HEK293 (cell line): ENCODE measurements at regions not wholly inside any gene's neighbourhood (a gene's known extent, or its start where the extent isn't known, plus 50 kb on each side); places are given as distances from the start of the nearest gene placed in this dataset.

Source experiments
- CTCF ChIA-PET: fragments of 350-600 bp; formaldehyde crosslinking; extraction: SDS; loops from one replicate; lab custom pipeline; 2021; ENCODE audit warnings: antibody characterized with exemption; lab: Yijun Ruan, JAX
- POLR2A ChIA-PET: fragments of 300-600 bp; formaldehyde crosslinking; extraction: SDS; loops from one replicate; lab custom pipeline; 2020; ENCODE audit warnings: antibody characterized with exemption, inconsistent platforms; lab: Yijun Ruan, JAX
- H3K27ac ChIP-seq: fragments of 200-500 bp; sonication (Bioruptor generic); 2 replicates; pipeline ENCODE4 v1.5.1; 2014; ENCODE audit warnings: low read depth, low read length, control low read depth, inconsistent platforms; ENCODE audit errors: extremely low read depth
- H3K36me3 ChIP-seq, 2 experiments: fragments of 200-500 bp in 1 of 2; sonication (Bioruptor generic) in 1 of 2; 1 replicate in 1 of 2; 2 replicates in 1 of 2; pipeline ENCODE4 v1.5.1; 2014 to 2017; ENCODE audit warnings: inconsistent platforms in 2 of 2, low read length in 2 of 2; ENCODE audit not compliant: control insufficient read depth in 2 of 2, insufficient read depth in 1 of 2
- H3K4me1 ChIP-seq: fragments of 200-500 bp; sonication (Bioruptor generic); 2 replicates; pipeline ENCODE4 v1.5.1; 2014; ENCODE audit warnings: mild to moderate bottlenecking, low read length, inconsistent platforms; ENCODE audit not compliant: control insufficient read depth, insufficient read depth
- H3K4me3 ChIP-seq: 2 replicates; pipeline ENCODE4 v1.5.1; 2011; ENCODE audit warnings: low read depth, mild to moderate bottlenecking, control low read depth, low read length, moderate library complexity
- H3K9me3 ChIP-seq: fragments of 200-500 bp; sonication (Bioruptor generic); 2 replicates; pipeline ENCODE4 v1.5.1; 2014; ENCODE audit warnings: low read depth, low read length, inconsistent platforms; ENCODE audit not compliant: control insufficient read depth, insufficient read depth
- PRDM10 ChIP-seq: fragments of 450-650 bp; formaldehyde crosslinking; IDR thresholded peaks from 2 replicates; pipeline ENCODE4 v1.5.1; 2016; ENCODE audit warnings: missing biosample characterization, missing genetic modification characterization
- REPIN1 ChIP-seq: fragments of 450-650 bp; formaldehyde crosslinking; IDR thresholded peaks from 2 replicates; pipeline ENCODE4 v1.5.1; 2017; ENCODE audit warnings: missing biosample characterization, missing genetic modification characterization, low read depth
- TCF7L2 ChIP-seq: IDR thresholded peaks from 2 replicates; pipeline ENCODE4 v1.6.1; 2011; ENCODE audit warnings: low read depth, mild to moderate bottlenecking, inconsistent platforms, low read length, moderate library complexity, borderline replicate concordance
- ZBTB20 ChIP-seq: fragments of 450-650 bp; formaldehyde crosslinking; IDR thresholded peaks from 2 replicates; pipeline ENCODE4 v1.5.1; 2016; ENCODE audit warnings: missing biosample characterization, missing genetic modification characterization
- ZNF214 ChIP-seq: fragments of 450-650 bp; formaldehyde crosslinking; IDR thresholded peaks from 2 replicates; pipeline ENCODE4 v1.5.1; 2017; ENCODE audit warnings: missing biosample characterization, mild to moderate bottlenecking, missing genetic modification characterization, borderline replicate concordance
- ZNF239 ChIP-seq: fragments of 450-650 bp; formaldehyde crosslinking; IDR thresholded peaks from 2 replicates; pipeline ENCODE4 v1.5.1; 2016; ENCODE audit warnings: missing biosample characterization, missing genetic modification characterization
- ZNF423 ChIP-seq: fragments of 450-650 bp; formaldehyde crosslinking; IDR thresholded peaks from 2 replicates; pipeline ENCODE4 v1.5.1; 2016; ENCODE audit warnings: missing biosample characterization, missing genetic modification characterization
- ZNF521 ChIP-seq: fragments of 450-650 bp; formaldehyde crosslinking; IDR thresholded peaks from 2 replicates; pipeline ENCODE4 v1.5.1; 2017; ENCODE audit warnings: missing biosample characterization, mild to moderate bottlenecking, missing genetic modification characterization
- ZNF544 ChIP-seq: fragments of 450-650 bp; formaldehyde crosslinking; IDR thresholded peaks from 2 replicates; pipeline ENCODE4 v1.5.0; 2017; ENCODE audit warnings: missing biosample characterization, missing genetic modification characterization
- ZNF549 ChIP-seq: fragments of 450-650 bp; IDR thresholded peaks from 2 replicates; pipeline ENCODE4 v1.5.1; 2018; ENCODE audit warnings: missing biosample characterization, missing genetic modification characterization, mild to moderate bottlenecking, inconsistent platforms, moderate library complexity
- ZNF560 ChIP-seq: fragments of 450-650 bp; formaldehyde crosslinking; IDR thresholded peaks from 2 replicates; pipeline ENCODE4 v1.5.1; 2017; ENCODE audit warnings: missing biosample characterization, missing genetic modification characterization, borderline replicate concordance
- ZNF585B ChIP-seq: fragments of 450-650 bp; formaldehyde crosslinking; IDR thresholded peaks from 2 replicates; pipeline ENCODE4 v1.5.1; 2016; ENCODE audit warnings: missing biosample characterization, missing genetic modification characterization
- ZNF624 ChIP-seq: fragments of 450-650 bp; formaldehyde crosslinking; IDR thresholded peaks from 2 replicates; pipeline ENCODE4 v1.5.1; 2017; ENCODE audit warnings: missing biosample characterization, missing genetic modification characterization
- ZNF654 ChIP-seq: fragments of 450-650 bp; formaldehyde crosslinking; IDR thresholded peaks from 2 replicates; pipeline ENCODE4 v1.5.1; 2016; ENCODE audit warnings: low read depth, missing biosample characterization, missing genetic modification characterization
- ZNF776 ChIP-seq: fragments of 450-650 bp; formaldehyde crosslinking; IDR thresholded peaks from 2 replicates; pipeline ENCODE4 v1.5.0; 2017; ENCODE audit warnings: missing biosample characterization, missing genetic modification characterization, borderline replicate concordance
- ZNF777 ChIP-seq: fragments of 450-650 bp; formaldehyde crosslinking; IDR thresholded peaks from 2 replicates; pipeline ENCODE4 v1.5.1; 2017; ENCODE audit warnings: missing biosample characterization, missing genetic modification characterization, borderline replicate concordance
- TF ChIP-seq, protein P1 (sequence below): fragments of 450-650 bp; formaldehyde crosslinking; IDR thresholded peaks from 2 replicates; pipeline ENCODE4 v1.5.1; 2017; ENCODE audit warnings: missing biosample characterization, missing genetic modification characterization
- TF ChIP-seq, protein P2 (sequence below): fragments of 450-650 bp; formaldehyde crosslinking; IDR thresholded peaks from 2 replicates; pipeline ENCODE4 v1.5.1; 2016; ENCODE audit warnings: missing biosample characterization, missing genetic modification characterization, borderline replicate concordance
- TF ChIP-seq, protein P3 (sequence below): fragments of 450-650 bp; formaldehyde crosslinking; IDR thresholded peaks from 2 replicates; pipeline ENCODE4 v1.5.1; 2016; ENCODE audit warnings: missing biosample characterization, missing genetic modification characterization

DNA sequence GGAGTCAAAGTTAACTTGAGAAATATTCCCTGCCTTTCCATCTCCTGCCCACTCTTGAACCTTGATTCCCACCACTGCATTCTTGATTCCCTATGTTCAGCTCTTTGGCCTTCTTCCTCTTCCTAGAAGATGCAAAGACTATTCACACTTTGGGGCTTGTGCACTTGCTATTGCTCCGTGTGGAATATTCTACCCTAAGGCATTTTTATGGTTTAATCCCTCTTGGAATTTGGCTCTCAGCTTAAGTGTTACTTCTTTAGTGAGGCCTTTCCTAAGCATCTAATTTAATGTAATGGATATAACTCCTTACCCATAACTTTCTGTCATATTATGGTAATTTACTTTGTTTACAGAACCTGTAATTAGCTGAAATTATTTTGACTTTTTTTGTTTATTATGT, 318.9 kb upstream of the COL8A1 start:
- no peak overlapping the region for H3K4me3 ChIP-seq
- no peak overlapping the region for H3K27ac ChIP-seq
- H3K4me1 ChIP-seq: no peaks in the 10 kb centered on the region; the same call in 1 of the 2 replicates
- H3K9me3 ChIP-seq: no peaks in the 10 kb centered on the region
- TF ChIP-seq ZBTB20 (tag by site-specific recombination): no peak
- TF ChIP-seq ZNF521 (tag by site-specific recombination): no peak
- no peak for TF ChIP-seq ZNF423 (tag by site-specific recombination)
- no peak for TF ChIP-seq REPIN1 (tag by site-specific recombination)
- POLR2A ChIA-PET: no interaction called here
- CTCF ChIA-PET: no interaction called here
- no peaks in the 10 kb centered on the region for H3K36me3 ChIP-seq

GRCh38 chr3:99317201-99317600, 321.2 kb upstream of the COL8A1 start:
- CTCF ChIA-PET: interaction anchor here (0.5 kb wide), 1 partner anchor 12 kb away, joined by 3 read pairs; no protein-coding TSS in a partner anchor
- POLR2A ChIA-PET: no interaction called here
- Histone ChIP-seq H3K9me3 (no peaks in the 10 kb centered on the region), H3K4me1 (no peaks in the 10 kb centered on the region), H3K27ac (no peak overlapping the region), H3K4me3 (no peak overlapping the region), H3K36me3 (no peaks in the 10 kb centered on the region)
- TF ChIP-seq ZNF624 (tag by site-specific recombination) (no peak), ZNF654 (tag by site-specific recombination) (no peak), PRDM10 (tag by site-specific recombination) (no peak), ZNF776 (tag by site-specific recombination) (no peak), ZNF214 (tag by site-specific recombination) (no peak), ZNF549 (tag by site-specific recombination) (no peak), TCF7L2 (no peak), ZNF239 (tag by site-specific recombination) (no peak), ZNF585B (tag by site-specific recombination) (no peak), ZNF560 (tag by site-specific recombination) (no peak), ZNF544 (no peak), ZNF777 (tag by site-specific recombination) (no peak)
- TF ChIP-seq, protein P1, sequence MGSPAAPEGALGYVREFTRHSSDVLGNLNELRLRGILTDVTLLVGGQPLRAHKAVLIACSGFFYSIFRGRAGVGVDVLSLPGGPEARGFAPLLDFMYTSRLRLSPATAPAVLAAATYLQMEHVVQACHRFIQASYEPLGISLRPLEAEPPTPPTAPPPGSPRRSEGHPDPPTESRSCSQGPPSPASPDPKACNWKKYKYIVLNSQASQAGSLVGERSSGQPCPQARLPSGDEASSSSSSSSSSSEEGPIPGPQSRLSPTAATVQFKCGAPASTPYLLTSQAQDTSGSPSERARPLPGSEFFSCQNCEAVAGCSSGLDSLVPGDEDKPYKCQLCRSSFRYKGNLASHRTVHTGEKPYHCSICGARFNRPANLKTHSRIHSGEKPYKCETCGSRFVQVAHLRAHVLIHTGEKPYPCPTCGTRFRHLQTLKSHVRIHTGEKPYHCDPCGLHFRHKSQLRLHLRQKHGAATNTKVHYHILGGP (tag by site-specific recombination): no peak
- TF ChIP-seq, protein P2, sequence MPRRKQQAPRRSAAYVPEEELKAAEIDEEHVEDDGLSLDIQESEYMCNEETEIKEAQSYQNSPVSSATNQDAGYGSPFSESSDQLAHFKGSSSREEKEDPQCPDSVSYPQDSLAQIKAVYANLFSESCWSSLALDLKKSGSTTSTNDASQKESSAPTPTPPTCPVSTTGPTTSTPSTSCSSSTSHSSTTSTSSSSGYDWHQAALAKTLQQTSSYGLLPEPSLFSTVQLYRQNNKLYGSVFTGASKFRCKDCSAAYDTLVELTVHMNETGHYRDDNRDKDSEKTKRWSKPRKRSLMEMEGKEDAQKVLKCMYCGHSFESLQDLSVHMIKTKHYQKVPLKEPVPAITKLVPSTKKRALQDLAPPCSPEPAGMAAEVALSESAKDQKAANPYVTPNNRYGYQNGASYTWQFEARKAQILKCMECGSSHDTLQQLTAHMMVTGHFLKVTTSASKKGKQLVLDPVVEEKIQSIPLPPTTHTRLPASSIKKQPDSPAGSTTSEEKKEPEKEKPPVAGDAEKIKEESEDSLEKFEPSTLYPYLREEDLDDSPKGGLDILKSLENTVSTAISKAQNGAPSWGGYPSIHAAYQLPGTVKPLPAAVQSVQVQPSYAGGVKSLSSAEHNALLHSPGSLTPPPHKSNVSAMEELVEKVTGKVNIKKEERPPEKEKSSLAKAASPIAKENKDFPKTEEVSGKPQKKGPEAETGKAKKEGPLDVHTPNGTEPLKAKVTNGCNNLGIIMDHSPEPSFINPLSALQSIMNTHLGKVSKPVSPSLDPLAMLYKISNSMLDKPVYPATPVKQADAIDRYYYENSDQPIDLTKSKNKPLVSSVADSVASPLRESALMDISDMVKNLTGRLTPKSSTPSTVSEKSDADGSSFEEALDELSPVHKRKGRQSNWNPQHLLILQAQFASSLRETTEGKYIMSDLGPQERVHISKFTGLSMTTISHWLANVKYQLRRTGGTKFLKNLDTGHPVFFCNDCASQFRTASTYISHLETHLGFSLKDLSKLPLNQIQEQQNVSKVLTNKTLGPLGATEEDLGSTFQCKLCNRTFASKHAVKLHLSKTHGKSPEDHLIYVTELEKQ (tag by site-specific recombination): no peak
- TF ChIP-seq, protein P3, sequence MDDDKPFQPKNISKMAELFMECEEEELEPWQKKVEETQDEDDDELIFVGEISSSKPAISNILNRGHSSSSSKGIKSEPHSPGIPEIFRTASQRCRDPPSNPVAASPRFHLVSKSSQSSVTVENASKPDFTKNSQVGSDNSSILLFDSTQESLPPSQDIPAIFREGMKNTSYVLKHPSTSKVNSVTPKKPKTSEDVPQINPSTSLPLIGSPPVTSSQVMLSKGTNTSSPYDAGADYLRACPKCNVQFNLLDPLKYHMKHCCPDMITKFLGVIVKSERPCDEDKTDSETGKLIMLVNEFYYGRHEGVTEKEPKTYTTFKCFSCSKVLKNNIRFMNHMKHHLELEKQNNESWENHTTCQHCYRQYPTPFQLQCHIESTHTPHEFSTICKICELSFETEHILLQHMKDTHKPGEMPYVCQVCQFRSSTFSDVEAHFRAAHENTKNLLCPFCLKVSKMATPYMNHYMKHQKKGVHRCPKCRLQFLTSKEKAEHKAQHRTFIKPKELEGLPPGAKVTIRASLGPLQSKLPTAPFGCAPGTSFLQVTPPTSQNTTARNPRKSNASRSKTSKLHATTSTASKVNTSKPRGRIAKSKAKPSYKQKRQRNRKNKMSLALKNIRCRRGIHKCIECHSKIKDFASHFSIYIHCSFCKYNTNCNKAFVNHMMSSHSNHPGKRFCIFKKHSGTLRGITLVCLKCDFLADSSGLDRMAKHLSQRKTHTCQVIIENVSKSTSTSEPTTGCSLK (tag by site-specific recombination): no peak
